Epithelial cell of esophagus (primary cell): ENCODE measurements at regions not wholly inside any gene's neighbourhood (a gene's known extent, or its start where the extent isn't known, plus 50 kb on each side); places are given as distances from the start of the nearest gene placed in this dataset.
A peak's percentile ranks its signal among the peaks of the same experiment; 100 is the strongest.

Experiments
- DNase-seq: peaks from one replicate; pipeline ENCODE4 v3.0.0; 2010; ENCODE audit warnings: low read depth
- H3K4me3 ChIP-seq: 2 replicates; pipeline ENCODE4 v1.5.1; 2011; ENCODE audit warnings: mild to moderate bottlenecking, low read length, control low read depth
- CTCF ChIP-seq: IDR thresholded peaks from 2 replicates; pipeline ENCODE4 v1.5.1; 2011; ENCODE audit warnings: low read depth, mild to moderate bottlenecking, low read length, control low read depth, inconsistent platforms; ENCODE audit not compliant: insufficient read depth; ENCODE audit errors: missing control alignments

- no peak for TF ChIP-seq CTCF
- H3K4me3 ChIP-seq = no peak overlapping the region
- no peak for DNase-seq
Measured at GRCh38 chr17:72510351-72511016, 389.7 kb downstream of the SOX9 start.

GRCh38 chr17:72511242-72511641 is 390.4 kb downstream of the SOX9 start:
- TF ChIP-seq CTCF = no peak
- no peak overlapping the region for H3K4me3 ChIP-seq
- no peak for DNase-seq

GRCh38 chr17:72511874-72512273 is 391.1 kb downstream of the SOX9 start:
- H3K4me3 ChIP-seq = no peak overlapping the region
- no peak for DNase-seq
- TF ChIP-seq CTCF = no peak

- no peak for TF ChIP-seq CTCF
Measured at GRCh38 chr17:72512649-72513556, 392.1 kb downstream of the SOX9 start.

GRCh38 chr17:72514321-72514861 is 393.6 kb downstream of the SOX9 start:
- no peak for DNase-seq
- no peak for TF ChIP-seq CTCF
- no peak overlapping the region for H3K4me3 ChIP-seq

More at GRCh38 chr17:72512649-72513556, 392.1 kb downstream of the SOX9 start:
- no peak for DNase-seq
- no peak overlapping the region for H3K4me3 ChIP-seq

GRCh38 chr17:72514891-72515290 is 394.1 kb downstream of the SOX9 start:
- no peak overlapping the region for H3K4me3 ChIP-seq
- no peak for TF ChIP-seq CTCF
- peak; percentile 24 for DNase-seq
